ENCODE measurements at regions not wholly inside any gene's neighbourhood (a gene's known extent, or its start where the extent isn't known, plus 50 kb on each side); places are given as distances from the start of the nearest gene placed in this dataset.

DNA sequence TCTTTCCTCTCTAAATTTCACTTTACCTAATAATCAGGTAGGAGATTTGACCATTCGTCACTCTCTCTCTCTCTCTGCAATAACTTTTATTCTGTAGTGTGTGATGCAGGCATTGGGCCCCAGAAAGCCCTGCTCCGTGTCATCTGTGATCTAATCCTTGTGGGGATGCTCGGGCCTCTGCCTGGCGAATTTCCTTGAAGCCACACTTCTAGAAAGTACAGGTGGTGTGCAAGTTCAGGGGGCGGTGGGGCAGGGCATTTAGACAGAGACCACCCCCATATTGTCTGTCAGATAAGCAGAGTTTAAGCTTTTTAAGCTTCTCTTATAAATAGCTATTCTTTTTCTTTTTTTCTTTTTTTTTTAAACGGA is 53.4 kb upstream of the GPR12 start:
- POLR2A ChIA-PET = no interaction called here
- no peak overlapping the region for H3K27ac Mint-ChIP-seq
- no peak overlapping the region for H3K4me3 Mint-ChIP-seq
- no peaks in the 10 kb centered on the region for H3K9me3 ChIP-seq (ENCODE audit: control insufficient read depth in 2 of 3, low read length in 3 of 3)
- H3K27me3 ChIP-seq (ENCODE audit: control insufficient read depth in 2 of 2, insufficient read depth in 2 of 2, low read length in 2 of 2) = no peaks in the 10 kb centered on the region
- H3K9me3 Mint-ChIP-seq = no peaks in the 10 kb centered on the region
- peaks cover 19 to 36% (median 29%) of the 10 kb centered on the region in 5 donors for H3K27me3 Mint-ChIP-seq
- no peaks in the 10 kb centered on the region for H3K4me1 Mint-ChIP-seq
- ATAC-seq (no peak), DNase-seq (no peak)
- no peak overlapping the region for H3K4me3 ChIP-seq (ENCODE audit: low read length)
- intact Hi-C loops (cut with micrococcal nuclease) = no loop called here
- CTCF ChIA-PET = no interaction called here
- no peaks in the 10 kb centered on the region for H3K36me3 ChIP-seq (ENCODE audit: control insufficient read depth in 2 of 3, insufficient read depth in 3 of 3, low read length in 3 of 3)
- H3K36me3 Mint-ChIP-seq = no peaks in the 10 kb centered on the region
- H3K4me1 ChIP-seq (ENCODE audit: control insufficient read depth in 2 of 2, insufficient read depth in 2 of 2, low read length in 2 of 2) = no peaks in the 10 kb centered on the region
- H3K27ac ChIP-seq (ENCODE audit: low read depth, low read length) = no peak overlapping the region

DNA sequence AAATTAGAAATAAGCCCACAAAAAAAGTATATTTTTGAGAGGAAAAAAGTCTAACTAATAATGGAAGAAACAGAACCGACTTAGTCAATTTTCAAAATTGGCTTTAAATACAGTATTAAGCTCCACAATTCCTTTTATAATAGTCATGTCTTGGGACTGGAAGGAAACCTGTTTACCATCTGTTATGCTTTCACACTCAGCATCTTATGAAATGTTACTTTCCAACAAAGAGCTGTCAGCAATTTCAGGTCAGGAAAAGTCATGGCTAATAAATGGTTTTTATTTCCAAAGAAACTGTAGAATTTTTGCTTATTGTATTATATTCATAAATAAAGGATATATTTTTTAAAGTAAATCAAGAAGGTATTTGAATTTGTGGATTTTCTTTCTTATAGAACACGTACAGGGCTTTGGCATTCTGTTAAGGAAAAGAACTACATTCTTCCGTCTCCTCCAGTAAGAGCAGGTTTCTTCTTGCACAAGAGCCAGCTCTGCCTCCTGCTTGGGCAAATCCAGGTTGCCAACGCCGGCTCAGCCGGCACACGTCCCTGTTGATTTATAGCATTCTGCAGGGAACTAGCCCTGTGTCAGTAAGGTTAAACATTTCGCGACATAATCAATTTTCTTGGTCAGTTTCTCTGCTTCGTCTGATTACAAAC is 52.9 kb upstream of the GPR12 start:
- ATAC-seq (no peak), DNase-seq (no peak)
- POLR2A ChIA-PET = no interaction called here
- intact Hi-C loops (cut with micrococcal nuclease) = no loop called here
- H3K4me1 ChIP-seq (ENCODE audit: control insufficient read depth in 2 of 2, insufficient read depth in 2 of 2, low read length in 2 of 2) = no peaks in the 10 kb centered on the region
- no peaks in the 10 kb centered on the region for H3K4me1 Mint-ChIP-seq
- no peaks in the 10 kb centered on the region for H3K27me3 ChIP-seq (ENCODE audit: control insufficient read depth in 2 of 2, insufficient read depth in 2 of 2, low read length in 2 of 2)
- peaks cover 21 to 41% (median 33%) of the 10 kb centered on the region in 5 donors for H3K27me3 Mint-ChIP-seq
- H3K9me3 ChIP-seq (ENCODE audit: control insufficient read depth in 2 of 3, low read length in 3 of 3) = no peaks in the 10 kb centered on the region
- no peaks in the 10 kb centered on the region for H3K36me3 ChIP-seq (ENCODE audit: control insufficient read depth in 2 of 3, insufficient read depth in 3 of 3, low read length in 3 of 3)
- no peaks in the 10 kb centered on the region for H3K36me3 Mint-ChIP-seq
- CTCF ChIA-PET = no interaction called here
- no peak overlapping the region for H3K4me3 ChIP-seq (ENCODE audit: low read length)
- no peak overlapping the region for H3K27ac Mint-ChIP-seq
- no peak overlapping the region for H3K27ac ChIP-seq (ENCODE audit: low read depth, low read length)
- no peak overlapping the region for H3K4me3 Mint-ChIP-seq
- H3K9me3 Mint-ChIP-seq = no peaks in the 10 kb centered on the region

DNA sequence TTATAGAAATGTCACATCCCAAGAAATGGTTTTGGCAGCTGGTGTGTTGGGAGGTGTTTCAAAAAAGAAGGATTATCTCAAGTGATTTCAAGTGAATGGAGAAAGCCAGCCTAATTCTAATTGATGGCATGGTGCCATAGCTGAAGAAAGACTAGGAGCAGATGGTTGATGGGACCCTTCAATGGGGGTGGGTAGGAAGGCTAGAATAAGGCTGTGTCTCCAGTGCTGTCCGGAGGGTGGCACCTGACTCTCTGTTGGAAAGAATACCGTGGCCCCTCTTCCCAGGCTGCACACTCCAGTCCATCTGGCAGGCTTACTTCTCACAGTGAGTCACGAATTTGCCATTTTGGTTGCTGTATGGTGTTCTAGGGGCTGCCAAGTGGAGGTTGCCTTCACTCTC is 51.0 kb upstream of the GPR12 start:
- H3K4me1 ChIP-seq (ENCODE audit: control insufficient read depth in 2 of 2, insufficient read depth in 2 of 2, low read length in 2 of 2) = no peaks in the 10 kb centered on the region
- H3K36me3 Mint-ChIP-seq = peaks cover 0 to 4% (median 0%) of the 10 kb centered on the region in 5 donors
- H3K4me3 Mint-ChIP-seq = no peak overlapping the region
- H3K27ac Mint-ChIP-seq = no peak overlapping the region
- intact Hi-C loops (cut with micrococcal nuclease) = no loop called here
- ChIA-PET POLR2A (no interaction called here), CTCF (no interaction called here)
- no peak overlapping the region for H3K27ac ChIP-seq (ENCODE audit: low read depth, low read length)
- peaks cover 21 to 44% (median 41%) of the 10 kb centered on the region in 5 donors for H3K27me3 Mint-ChIP-seq
- H3K4me1 Mint-ChIP-seq = no peaks in the 10 kb centered on the region
- no peak overlapping the region for H3K4me3 ChIP-seq (ENCODE audit: low read length)
- H3K27me3 ChIP-seq (ENCODE audit: control insufficient read depth in 2 of 2, insufficient read depth in 2 of 2, low read length in 2 of 2) = no peaks in the 10 kb centered on the region
- DNase-seq (no peak), ATAC-seq (no peak)
- H3K36me3 ChIP-seq (ENCODE audit: control insufficient read depth in 2 of 3, insufficient read depth in 3 of 3, low read length in 3 of 3) = no peaks in the 10 kb centered on the region
- H3K9me3 Mint-ChIP-seq = peaks cover 0 to 15% (median 4%) of the 10 kb centered on the region in 11 donors
- no peaks in the 10 kb centered on the region for H3K9me3 ChIP-seq (ENCODE audit: control insufficient read depth in 2 of 3, low read length in 3 of 3)
